ENCODE measurements at regions not wholly inside any gene's neighbourhood (a gene's known extent, or its start where the extent isn't known, plus 50 kb on each side); places are given as distances from the start of the nearest gene placed in this dataset.

DNA sequence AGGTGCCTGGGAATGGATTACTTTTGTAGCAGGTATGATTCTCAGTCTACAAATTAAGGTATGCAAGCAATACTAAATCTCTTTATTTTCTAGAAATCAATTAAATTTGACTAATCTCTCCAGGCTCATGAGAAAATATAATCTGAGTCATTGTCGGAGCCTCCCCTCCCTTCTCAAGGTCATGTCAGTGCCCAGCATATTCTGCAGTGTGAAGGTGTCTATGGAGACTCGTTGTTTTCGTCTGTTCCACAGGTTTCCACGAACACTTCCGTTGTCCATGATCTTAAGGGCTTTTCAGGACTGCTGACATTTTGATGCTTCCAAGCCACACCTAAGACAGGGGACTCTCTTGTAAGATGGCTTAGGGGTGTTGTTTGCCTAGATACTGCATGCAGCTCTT is 56.6 kb upstream of the SCOC start:
- DNase-seq: no peak
- H3K36me3 ChIP-seq (ENCODE audit: control insufficient read depth, insufficient read depth, low read length): no peaks in the 10 kb centered on the region
- no peak overlapping the region for H3K27ac Mint-ChIP-seq
- 87% methylated on average over 4 of the region's 5 CpGs for WGBS (ENCODE audit: insufficient coverage)
- no peak overlapping the region for H3K4me3 Mint-ChIP-seq
- intact Hi-C loops (cut with micrococcal nuclease): no loop called here
- peaks cover 7 to 11% of the 10 kb centered on the region in 2 donors for H3K27me3 Mint-ChIP-seq (ENCODE audit: low read depth in 2 of 2)
- no peak overlapping the region for H3K4me3 ChIP-seq (ENCODE audit: low read length)
- no peaks in the 10 kb centered on the region for H3K27me3 ChIP-seq (ENCODE audit: control insufficient read depth, insufficient read depth, low read length)
- no peak for ATAC-seq
- H3K9me3 ChIP-seq (ENCODE audit: control insufficient read depth, insufficient read depth, low read length): no peaks in the 10 kb centered on the region
- TF ChIP-seq, protein P1, sequence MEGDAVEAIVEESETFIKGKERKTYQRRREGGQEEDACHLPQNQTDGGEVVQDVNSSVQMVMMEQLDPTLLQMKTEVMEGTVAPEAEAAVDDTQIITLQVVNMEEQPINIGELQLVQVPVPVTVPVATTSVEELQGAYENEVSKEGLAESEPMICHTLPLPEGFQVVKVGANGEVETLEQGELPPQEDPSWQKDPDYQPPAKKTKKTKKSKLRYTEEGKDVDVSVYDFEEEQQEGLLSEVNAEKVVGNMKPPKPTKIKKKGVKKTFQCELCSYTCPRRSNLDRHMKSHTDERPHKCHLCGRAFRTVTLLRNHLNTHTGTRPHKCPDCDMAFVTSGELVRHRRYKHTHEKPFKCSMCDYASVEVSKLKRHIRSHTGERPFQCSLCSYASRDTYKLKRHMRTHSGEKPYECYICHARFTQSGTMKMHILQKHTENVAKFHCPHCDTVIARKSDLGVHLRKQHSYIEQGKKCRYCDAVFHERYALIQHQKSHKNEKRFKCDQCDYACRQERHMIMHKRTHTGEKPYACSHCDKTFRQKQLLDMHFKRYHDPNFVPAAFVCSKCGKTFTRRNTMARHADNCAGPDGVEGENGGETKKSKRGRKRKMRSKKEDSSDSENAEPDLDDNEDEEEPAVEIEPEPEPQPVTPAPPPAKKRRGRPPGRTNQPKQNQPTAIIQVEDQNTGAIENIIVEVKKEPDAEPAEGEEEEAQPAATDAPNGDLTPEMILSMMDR (IDR thresholded peaks at IDR 0.05): no peak
- no peaks in the 10 kb centered on the region for H3K9me3 Mint-ChIP-seq
- no peaks in the 10 kb centered on the region for H3K4me1 Mint-ChIP-seq
- H3K27ac ChIP-seq (ENCODE audit: low read length): no peak overlapping the region
- H3K4me1 ChIP-seq (ENCODE audit: control insufficient read depth, insufficient read depth, low read length): no peaks in the 10 kb centered on the region
- H3K36me3 Mint-ChIP-seq: no peaks in the 10 kb centered on the region

DNA sequence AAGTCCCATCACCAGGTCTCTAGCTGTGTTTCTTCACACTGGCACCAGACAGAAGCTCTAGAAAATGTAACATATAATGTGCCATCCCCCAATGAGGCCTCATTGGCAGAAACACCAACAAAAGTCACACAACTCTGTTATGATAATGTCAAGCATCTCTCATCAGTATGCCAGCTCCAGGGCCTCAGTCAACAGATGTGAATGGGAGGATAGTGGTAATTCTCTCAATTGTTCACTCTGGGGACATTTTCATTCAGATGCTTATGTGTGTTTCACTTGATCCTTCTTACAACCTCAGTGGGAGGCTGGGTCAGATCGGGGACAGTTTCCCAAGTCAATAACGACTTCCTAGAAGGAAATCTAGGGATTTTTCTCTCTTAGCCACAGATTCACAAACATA is 57.5 kb upstream of the SCOC start:
- no peak overlapping the region for H3K27ac Mint-ChIP-seq
- H3K9me3 Mint-ChIP-seq: no peaks in the 10 kb centered on the region
- DNase-seq: no peak
- Histone ChIP-seq H3K4me3 (ENCODE audit: low read length) (no peak overlapping the region), H3K27ac (ENCODE audit: low read length) (no peak overlapping the region), H3K4me1 (ENCODE audit: control insufficient read depth, insufficient read depth, low read length) (no peaks in the 10 kb centered on the region), H3K36me3 (ENCODE audit: control insufficient read depth, insufficient read depth, low read length) (no peaks in the 10 kb centered on the region), H3K9me3 (ENCODE audit: control insufficient read depth, insufficient read depth, low read length) (no peaks in the 10 kb centered on the region), H3K27me3 (ENCODE audit: control insufficient read depth, insufficient read depth, low read length) (no peaks in the 10 kb centered on the region)
- no peaks in the 10 kb centered on the region for H3K4me1 Mint-ChIP-seq
- no peak overlapping the region for H3K4me3 Mint-ChIP-seq
- 100% methylated on average over 2 of the region's 2 CpGs for WGBS (ENCODE audit: insufficient coverage)
- no peaks in the 10 kb centered on the region for H3K36me3 Mint-ChIP-seq
- ATAC-seq: no peak
- TF ChIP-seq, protein P1 (IDR thresholded peaks at IDR 0.05): no peak
- intact Hi-C loops (cut with micrococcal nuclease): no loop called here
- H3K27me3 Mint-ChIP-seq (ENCODE audit: low read depth in 2 of 2): peaks cover 7% of the 10 kb centered on the region in 2 donors

DNA sequence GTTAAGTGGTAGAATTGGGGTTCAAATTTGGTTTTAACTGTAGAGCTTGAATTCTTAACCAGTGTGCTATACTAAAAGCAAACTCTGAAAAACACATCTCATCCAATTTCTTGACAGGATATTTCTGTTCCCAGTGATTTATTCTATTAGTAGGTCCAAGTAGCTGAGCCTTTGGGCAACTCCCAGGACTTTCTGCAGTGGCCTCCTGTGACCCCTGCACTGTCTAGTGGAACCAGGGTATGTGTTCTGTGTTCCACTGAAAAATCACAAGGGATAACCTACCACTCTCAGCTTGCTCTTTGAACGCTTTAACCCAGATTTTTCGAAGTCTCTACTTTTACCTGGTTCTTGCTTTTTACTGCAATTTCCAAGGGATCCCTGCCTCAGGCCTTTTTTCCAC is 58.0 kb upstream of the SCOC start:
- ATAC-seq: no peak

DNA sequence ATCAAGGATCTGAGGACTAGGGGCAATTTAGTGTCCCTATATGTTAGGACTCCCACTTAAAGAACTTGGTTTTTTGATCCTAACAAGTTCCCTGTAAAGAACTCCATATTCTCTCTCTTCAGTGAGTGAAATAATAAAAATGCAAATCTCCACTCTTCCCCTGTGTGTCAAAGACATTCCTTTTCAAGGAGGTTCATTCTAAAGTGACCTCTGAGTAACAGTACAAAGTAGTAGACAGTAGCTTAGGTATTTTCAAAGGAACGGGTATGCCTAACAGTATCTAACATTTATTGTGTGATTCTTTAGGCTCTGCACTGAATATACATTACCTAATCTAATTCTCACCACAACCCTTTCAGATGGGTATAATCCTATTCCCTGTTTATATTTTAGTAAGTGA is 58.4 kb upstream of the SCOC start:
- H3K4me1 Mint-ChIP-seq: no peaks in the 10 kb centered on the region
- TF ChIP-seq, protein P1 (IDR thresholded peaks at IDR 0.05): no peak

More for the DNA sequence above, 58.0 kb upstream of the SCOC start:
- Mint-ChIP-seq H3K4me1 (no peaks in the 10 kb centered on the region), H3K4me3 (no peak overlapping the region), H3K36me3 (no peaks in the 10 kb centered on the region), H3K9me3 (no peaks in the 10 kb centered on the region), H3K27me3 (ENCODE audit: low read depth in 2 of 2) (peaks cover 4 to 6% of the 10 kb centered on the region in 2 donors), H3K27ac (no peak overlapping the region)
- no peak overlapping the region for H3K4me3 ChIP-seq (ENCODE audit: low read length)
- H3K4me1 ChIP-seq (ENCODE audit: control insufficient read depth, insufficient read depth, low read length): no peaks in the 10 kb centered on the region
- no peak for DNase-seq
- no peaks in the 10 kb centered on the region for H3K27me3 ChIP-seq (ENCODE audit: control insufficient read depth, insufficient read depth, low read length)
- intact Hi-C loops (cut with micrococcal nuclease): no loop called here
- 95% methylated on average over 2 of the region's 2 CpGs for WGBS (ENCODE audit: insufficient coverage)
- no peaks in the 10 kb centered on the region for H3K9me3 ChIP-seq (ENCODE audit: control insufficient read depth, insufficient read depth, low read length)
- no peak overlapping the region for H3K27ac ChIP-seq (ENCODE audit: low read length)
- H3K36me3 ChIP-seq (ENCODE audit: control insufficient read depth, insufficient read depth, low read length): no peaks in the 10 kb centered on the region
- TF ChIP-seq, protein P1 (IDR thresholded peaks at IDR 0.05): no peak

More for the DNA sequence above, 58.4 kb upstream of the SCOC start:
- no peaks in the 10 kb centered on the region for H3K9me3 ChIP-seq (ENCODE audit: control insufficient read depth, insufficient read depth, low read length)
- no CpG with 5 or more reads among the region's 1 CpG for WGBS (ENCODE audit: insufficient coverage)
- no peaks in the 10 kb centered on the region for H3K9me3 Mint-ChIP-seq
- no peak overlapping the region for H3K27ac ChIP-seq (ENCODE audit: low read length)
- H3K4me3 Mint-ChIP-seq: no peak overlapping the region
- H3K36me3 Mint-ChIP-seq: no peaks in the 10 kb centered on the region
- peaks cover 0 to 3% of the 10 kb centered on the region in 2 donors for H3K27me3 Mint-ChIP-seq (ENCODE audit: low read depth in 2 of 2)
- H3K27ac Mint-ChIP-seq: no peak overlapping the region
- H3K4me3 ChIP-seq (ENCODE audit: low read length): no peak overlapping the region
- H3K27me3 ChIP-seq (ENCODE audit: control insufficient read depth, insufficient read depth, low read length): no peaks in the 10 kb centered on the region
- intact Hi-C loops (cut with micrococcal nuclease): no loop called here
- ATAC-seq (no peak), DNase-seq (no peak)
- no peaks in the 10 kb centered on the region for H3K36me3 ChIP-seq (ENCODE audit: control insufficient read depth, insufficient read depth, low read length)
- H3K4me1 ChIP-seq (ENCODE audit: control insufficient read depth, insufficient read depth, low read length): no peaks in the 10 kb centered on the region

All from natural killer cell (primary cell).